ENCODE measurements at regions not wholly inside any gene's neighbourhood (a gene's known extent, or its start where the extent isn't known, plus 50 kb on each side); places are given as distances from the start of the nearest gene placed in this dataset.

DNA sequence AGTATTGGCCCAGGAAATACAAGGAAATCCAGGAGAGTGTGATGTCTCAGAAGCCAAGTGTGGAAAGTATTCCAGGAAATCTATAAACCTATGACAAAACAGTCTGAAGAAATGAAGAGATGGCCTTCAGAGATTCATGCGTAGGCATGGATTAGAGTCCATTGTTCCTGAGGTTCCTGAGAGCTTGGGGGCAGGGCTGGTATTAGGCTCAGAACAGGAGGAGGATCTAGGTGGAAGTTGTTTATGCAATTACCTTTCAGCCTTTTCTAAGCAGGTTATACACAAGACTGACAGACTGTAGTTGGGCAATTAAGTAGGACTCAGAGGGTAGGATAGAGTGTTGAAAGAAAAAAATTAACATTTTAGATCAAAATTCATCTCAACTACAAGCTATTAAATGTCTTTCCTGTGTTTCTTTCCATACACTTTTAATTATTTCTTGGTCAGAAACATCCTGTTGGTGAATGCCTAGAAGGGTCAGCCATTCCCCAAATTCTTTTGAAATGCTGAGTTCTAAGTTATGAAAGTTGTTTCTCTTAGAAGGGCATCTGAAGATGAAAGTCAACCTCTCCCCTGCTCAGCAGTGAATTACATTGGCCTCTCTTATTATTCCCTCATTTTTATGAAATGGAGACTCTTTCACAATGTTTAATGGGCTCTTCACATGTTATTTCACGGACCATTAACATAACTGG is 201.2 kb upstream of the MYLIP start (continued):
- TF ChIP-seq, protein P1, sequence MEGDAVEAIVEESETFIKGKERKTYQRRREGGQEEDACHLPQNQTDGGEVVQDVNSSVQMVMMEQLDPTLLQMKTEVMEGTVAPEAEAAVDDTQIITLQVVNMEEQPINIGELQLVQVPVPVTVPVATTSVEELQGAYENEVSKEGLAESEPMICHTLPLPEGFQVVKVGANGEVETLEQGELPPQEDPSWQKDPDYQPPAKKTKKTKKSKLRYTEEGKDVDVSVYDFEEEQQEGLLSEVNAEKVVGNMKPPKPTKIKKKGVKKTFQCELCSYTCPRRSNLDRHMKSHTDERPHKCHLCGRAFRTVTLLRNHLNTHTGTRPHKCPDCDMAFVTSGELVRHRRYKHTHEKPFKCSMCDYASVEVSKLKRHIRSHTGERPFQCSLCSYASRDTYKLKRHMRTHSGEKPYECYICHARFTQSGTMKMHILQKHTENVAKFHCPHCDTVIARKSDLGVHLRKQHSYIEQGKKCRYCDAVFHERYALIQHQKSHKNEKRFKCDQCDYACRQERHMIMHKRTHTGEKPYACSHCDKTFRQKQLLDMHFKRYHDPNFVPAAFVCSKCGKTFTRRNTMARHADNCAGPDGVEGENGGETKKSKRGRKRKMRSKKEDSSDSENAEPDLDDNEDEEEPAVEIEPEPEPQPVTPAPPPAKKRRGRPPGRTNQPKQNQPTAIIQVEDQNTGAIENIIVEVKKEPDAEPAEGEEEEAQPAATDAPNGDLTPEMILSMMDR (IDR thresholded peaks at IDR 0.05 in 2 of 3, conservative IDR thresholded peaks at IDR 0.05 in 1 of 3; ENCODE audit: borderline replicate concordance in 1 of 3, insufficient read depth in 1 of 3, low read depth in 2 of 3, low read length in 2 of 3), result no peak
- no peak for TF ChIP-seq TCF7L2 (IDR thresholded peaks at IDR 0.05; ENCODE audit: borderline replicate concordance, extremely low read depth, insufficient read depth, insufficient read length)

GRCh38 chr6:15926256-15926655 is 202.6 kb upstream of the MYLIP start:
- no peaks in the 10 kb centered on the region for H3K4me1 ChIP-seq (ENCODE audit: control insufficient read depth in 1 of 2, insufficient read depth in 2 of 2, low read length in 2 of 2)
- H3K4me2 ChIP-seq (ENCODE audit: low read length), result no peak overlapping the region
- ChIA-PET POLR2A (no interaction called here), CTCF (no interaction called here), RAD21 (ENCODE audit: low non-redundant PET in 1 of 2, low total read pairs in 2 of 2, uncharacterized antibody in 2 of 2, unreplicated experiment in 2 of 2) (no interaction called here)
- H3K9ac ChIP-seq (ENCODE audit: low read length), result no peak overlapping the region
- no peaks in the 10 kb centered on the region for H3K36me3 ChIP-seq (ENCODE audit: control insufficient read depth in 1 of 2, insufficient read depth in 2 of 2, low read length in 2 of 2)
- no TSS peak for BruUV-seq (replicated peaks)
- intact Hi-C loops (cut with micrococcal nuclease), result no loop called here
- H4K20me1 ChIP-seq (ENCODE audit: insufficient read depth), result no peaks in the 10 kb centered on the region
- H3K27ac ChIP-seq (ENCODE audit: low read depth, low read length), result no peak overlapping the region
- H3K9me2 ChIP-seq (ENCODE audit: insufficient read depth), result no peaks in the 10 kb centered on the region
- H3K4me3 ChIP-seq (replicated peaks in 1 of 2; ENCODE audit: low read depth in 1 of 2, low read length in 2 of 2), result no peak overlapping the region
- DNase-seq (ENCODE audit: low read depth, low spot score) (no peak), ATAC-seq (no peak)
- no peak overlapping the region for H2AFZ ChIP-seq (ENCODE audit: low read depth, low read length, poor library complexity, severe bottlenecking)
- no peaks in the 10 kb centered on the region for H3K27me3 ChIP-seq (ENCODE audit: insufficient read depth, low read length)
- no peaks in the 10 kb centered on the region for H3K79me2 ChIP-seq (ENCODE audit: insufficient read depth, low read length)
- TF ChIP-seq POLR2AphosphoS5 (IDR thresholded peaks at IDR 0.05; ENCODE audit: low read depth, low read length) (no peak), CBX3 (IDR thresholded peaks at IDR 0.05; ENCODE audit: low read depth) (no peak), FOSL1 (IDR thresholded peaks at IDR 0.05; ENCODE audit: low read depth) (no peak), ATF3 (IDR thresholded peaks at IDR 0.05) (no peak), SRF (IDR thresholded peaks at IDR 0.05; ENCODE audit: low read depth) (no peak), CEBPB (IDR thresholded peaks at IDR 0.05; ENCODE audit: low read depth) (no peak), JUND (IDR thresholded peaks at IDR 0.05) (no peak), ZFX (IDR thresholded peaks at IDR 0.05) (no peak), ZNF274 (IDR thresholded peaks at IDR 0.05; ENCODE audit: low read depth, low read length) (no peak), EGR1 (IDR thresholded peaks at IDR 0.05; ENCODE audit: low read depth) (no peak), YY1 (IDR thresholded peaks at IDR 0.05; ENCODE audit: extremely low read depth, insufficient replicate concordance, low read depth, low read length) (no peak), TCF7L2 (IDR thresholded peaks at IDR 0.05; ENCODE audit: borderline replicate concordance, extremely low read depth, insufficient read depth, insufficient read length) (no peak), EZH2phosphoT487 (IDR thresholded peaks at IDR 0.05; ENCODE audit: borderline replicate concordance) (no peak), POLR2A (IDR thresholded peaks at IDR 0.05; ENCODE audit: borderline replicate concordance, extremely low read depth, insufficient read depth, insufficient read length) (no peak), ELF1 (IDR thresholded peaks at IDR 0.05; ENCODE audit: borderline replicate concordance, low read depth) (no peak), SIN3A (IDR thresholded peaks at IDR 0.05; ENCODE audit: low read depth) (no peak)
- TF ChIP-seq, protein P2, sequence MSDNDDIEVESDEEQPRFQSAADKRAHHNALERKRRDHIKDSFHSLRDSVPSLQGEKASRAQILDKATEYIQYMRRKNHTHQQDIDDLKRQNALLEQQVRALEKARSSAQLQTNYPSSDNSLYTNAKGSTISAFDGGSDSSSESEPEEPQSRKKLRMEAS (IDR thresholded peaks at IDR 0.05), result no peak
- TF ChIP-seq, protein P3, sequence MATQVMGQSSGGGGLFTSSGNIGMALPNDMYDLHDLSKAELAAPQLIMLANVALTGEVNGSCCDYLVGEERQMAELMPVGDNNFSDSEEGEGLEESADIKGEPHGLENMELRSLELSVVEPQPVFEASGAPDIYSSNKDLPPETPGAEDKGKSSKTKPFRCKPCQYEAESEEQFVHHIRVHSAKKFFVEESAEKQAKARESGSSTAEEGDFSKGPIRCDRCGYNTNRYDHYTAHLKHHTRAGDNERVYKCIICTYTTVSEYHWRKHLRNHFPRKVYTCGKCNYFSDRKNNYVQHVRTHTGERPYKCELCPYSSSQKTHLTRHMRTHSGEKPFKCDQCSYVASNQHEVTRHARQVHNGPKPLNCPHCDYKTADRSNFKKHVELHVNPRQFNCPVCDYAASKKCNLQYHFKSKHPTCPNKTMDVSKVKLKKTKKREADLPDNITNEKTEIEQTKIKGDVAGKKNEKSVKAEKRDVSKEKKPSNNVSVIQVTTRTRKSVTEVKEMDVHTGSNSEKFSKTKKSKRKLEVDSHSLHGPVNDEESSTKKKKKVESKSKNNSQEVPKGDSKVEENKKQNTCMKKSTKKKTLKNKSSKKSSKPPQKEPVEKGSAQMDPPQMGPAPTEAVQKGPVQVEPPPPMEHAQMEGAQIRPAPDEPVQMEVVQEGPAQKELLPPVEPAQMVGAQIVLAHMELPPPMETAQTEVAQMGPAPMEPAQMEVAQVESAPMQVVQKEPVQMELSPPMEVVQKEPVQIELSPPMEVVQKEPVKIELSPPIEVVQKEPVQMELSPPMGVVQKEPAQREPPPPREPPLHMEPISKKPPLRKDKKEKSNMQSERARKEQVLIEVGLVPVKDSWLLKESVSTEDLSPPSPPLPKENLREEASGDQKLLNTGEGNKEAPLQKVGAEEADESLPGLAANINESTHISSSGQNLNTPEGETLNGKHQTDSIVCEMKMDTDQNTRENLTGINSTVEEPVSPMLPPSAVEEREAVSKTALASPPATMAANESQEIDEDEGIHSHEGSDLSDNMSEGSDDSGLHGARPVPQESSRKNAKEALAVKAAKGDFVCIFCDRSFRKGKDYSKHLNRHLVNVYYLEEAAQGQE (IDR thresholded peaks at IDR 0.05; ENCODE audit: low read depth), result no peak
- H3K9me3 ChIP-seq (ENCODE audit: control insufficient read depth in 1 of 2, insufficient read depth in 1 of 2, low read depth in 1 of 2, low read length in 2 of 2), result no peaks in the 10 kb centered on the region; a peak in 1 of 4 replicates
